ENCODE measurements at regions not wholly inside any gene's neighbourhood (a gene's known extent, or its start where the extent isn't known, plus 50 kb on each side); places are given as distances from the start of the nearest gene placed in this dataset.

DNA sequence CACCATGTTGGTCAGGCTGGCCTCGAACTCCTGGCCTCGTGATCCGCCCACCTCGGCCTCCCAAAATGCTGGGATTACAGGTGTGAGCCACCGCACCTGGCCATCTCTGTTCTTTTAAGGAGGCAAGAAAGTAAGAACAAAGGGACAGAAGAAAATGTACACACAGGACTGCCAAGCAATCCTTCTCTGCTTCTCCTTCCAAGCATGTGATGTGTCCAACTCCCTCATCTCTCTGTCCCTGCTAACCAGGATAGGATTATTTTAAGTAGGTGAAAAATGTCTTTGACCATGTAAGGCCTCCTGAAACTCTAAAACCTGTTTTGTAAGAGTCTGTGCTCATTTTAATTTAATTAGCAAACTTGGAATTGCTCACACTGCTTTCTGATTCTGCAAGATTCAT, 89.3 kb upstream of the ATL2 start:
- no peak for TF ChIP-seq POLR2AphosphoS5 (IDR thresholded peaks at IDR 0.05)
- TF ChIP-seq, protein P1, sequence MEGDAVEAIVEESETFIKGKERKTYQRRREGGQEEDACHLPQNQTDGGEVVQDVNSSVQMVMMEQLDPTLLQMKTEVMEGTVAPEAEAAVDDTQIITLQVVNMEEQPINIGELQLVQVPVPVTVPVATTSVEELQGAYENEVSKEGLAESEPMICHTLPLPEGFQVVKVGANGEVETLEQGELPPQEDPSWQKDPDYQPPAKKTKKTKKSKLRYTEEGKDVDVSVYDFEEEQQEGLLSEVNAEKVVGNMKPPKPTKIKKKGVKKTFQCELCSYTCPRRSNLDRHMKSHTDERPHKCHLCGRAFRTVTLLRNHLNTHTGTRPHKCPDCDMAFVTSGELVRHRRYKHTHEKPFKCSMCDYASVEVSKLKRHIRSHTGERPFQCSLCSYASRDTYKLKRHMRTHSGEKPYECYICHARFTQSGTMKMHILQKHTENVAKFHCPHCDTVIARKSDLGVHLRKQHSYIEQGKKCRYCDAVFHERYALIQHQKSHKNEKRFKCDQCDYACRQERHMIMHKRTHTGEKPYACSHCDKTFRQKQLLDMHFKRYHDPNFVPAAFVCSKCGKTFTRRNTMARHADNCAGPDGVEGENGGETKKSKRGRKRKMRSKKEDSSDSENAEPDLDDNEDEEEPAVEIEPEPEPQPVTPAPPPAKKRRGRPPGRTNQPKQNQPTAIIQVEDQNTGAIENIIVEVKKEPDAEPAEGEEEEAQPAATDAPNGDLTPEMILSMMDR (IDR thresholded peaks at IDR 0.05) = no peak
- TF ChIP-seq POLR2A (IDR thresholded peaks at IDR 0.05) = no peak

All from gastroesophageal sphincter (tissue), 3 donors.